Naive thymus-derived CD4-positive, alpha-beta T cell (primary cell): ENCODE measurements at regions not wholly inside any gene's neighbourhood (a gene's known extent, or its start where the extent isn't known, plus 50 kb on each side); places are given as distances from the start of the nearest gene placed in this dataset.

Experiments used
- ATAC-seq: fragments of 150-1000 bp; cut with Tn5 transposase; 2 replicates; pipeline ENCODE4 v1.10.0; 2021; ENCODE audit warnings: mild to moderate bottlenecking, moderate library complexity
- CTCF ChIA-PET: fragments of 350-600 bp; sonication (Branson Sonifier 250); formaldehyde crosslinking; loops from one replicate; lab custom pipeline; 2021; ENCODE audit warnings: antibody characterized with exemption; lab: Charles Lee
- POLR2A ChIA-PET: fragments of 350-600 bp; sonication (Branson Sonifier 250); formaldehyde crosslinking; loops from one replicate; lab custom pipeline; 2021; ENCODE audit warnings: antibody characterized with exemption, inconsistent platforms; lab: Charles Lee
- DNase-seq, 9 donors: peaks; one replicate each; pipeline versions ENCODE4 v3.0.0 to v3.0.0-alpha.2; 2020 to 2022; ENCODE audit warnings: mixed read lengths in 1 of 9
- H3K27ac ChIP-seq: one replicate; pipeline ENCODE4 v1.7.0; 2013; ENCODE audit warnings: mild to moderate bottlenecking, low read depth, low read length, moderate library complexity
- H3K27me3 ChIP-seq, 2 donors: one replicate each; pipeline ENCODE4 v1.7.0; 2013; ENCODE audit warnings: low read length in 2 of 2, mild to moderate bottlenecking in 2 of 2, moderate library complexity in 2 of 2; ENCODE audit not compliant: control insufficient read depth in 2 of 2, insufficient read depth in 2 of 2
- H3K36me3 ChIP-seq, 3 experiments: 1 replicate in 2 of 3; 2 replicates in 1 of 3; pipeline ENCODE4 v1.7.0; 2013; ENCODE audit warnings: low read length in 3 of 3, mild to moderate bottlenecking in 3 of 3, moderate library complexity in 1 of 3; ENCODE audit not compliant: insufficient read depth in 3 of 3, control insufficient read depth in 2 of 3
- H3K4me1 ChIP-seq, 2 donors: one replicate each; pipeline ENCODE4 v1.7.0; 2013; ENCODE audit warnings: low read length in 2 of 2, mild to moderate bottlenecking in 2 of 2, moderate library complexity in 1 of 2; ENCODE audit not compliant: control insufficient read depth in 2 of 2, insufficient read depth in 2 of 2
- H3K4me3 ChIP-seq: 2 replicates; pipeline ENCODE4 v1.7.0; 2013; ENCODE audit warnings: mild to moderate bottlenecking, low read length
- H3K9me3 ChIP-seq, 3 experiments: 1 replicate in 2 of 3; 2 replicates in 1 of 3; pipeline ENCODE4 v1.7.0; 2013; ENCODE audit warnings: low read length in 3 of 3; ENCODE audit not compliant: control insufficient read depth in 2 of 3
- H3K27ac Mint-ChIP-seq, 9 donors: one replicate each; pipeline ENCODE4 v1.8.0; 2020 to 2022; ENCODE audit warnings: mixed read lengths in 9 of 9, mild to moderate bottlenecking in 8 of 9, moderate library complexity in 5 of 9, inconsistent platforms in 2 of 9
- H3K27me3 Mint-ChIP-seq, 5 donors: one replicate each; pipeline ENCODE4 v1.8.0; 2021 to 2022; ENCODE audit warnings: mixed read lengths in 5 of 5, mild to moderate bottlenecking in 1 of 5
- H3K36me3 Mint-ChIP-seq, 5 donors: one replicate each; pipeline ENCODE4 v1.8.0; 2020 to 2022; ENCODE audit warnings: mixed read lengths in 5 of 5, mild to moderate bottlenecking in 3 of 5, inconsistent platforms in 1 of 5
- H3K4me1 Mint-ChIP-seq, 7 donors: one replicate each; pipeline ENCODE4 v1.8.0; 2020 to 2022; ENCODE audit warnings: mixed read lengths in 7 of 7, mild to moderate bottlenecking in 3 of 7, inconsistent platforms in 1 of 7
- H3K4me3 Mint-ChIP-seq, 10 donors: one replicate each; pipeline ENCODE4 v1.8.0; 2020 to 2022; ENCODE audit warnings: mild to moderate bottlenecking in 10 of 10, mixed read lengths in 10 of 10, moderate library complexity in 6 of 10, inconsistent platforms in 2 of 10
- H3K9me3 Mint-ChIP-seq, 11 donors: one replicate each; pipeline ENCODE4 v1.8.0; 2020 to 2022; ENCODE audit warnings: mixed read lengths in 11 of 11, mild to moderate bottlenecking in 4 of 11, inconsistent platforms in 1 of 11, moderate library complexity in 1 of 11
- intact Hi-C, 2 donors: fragments of 100-400 bp; cut with micrococcal nuclease; formaldehyde crosslinking; loops; one replicate each; pipeline ENCODE4 v1.15.1; 2023

GRCh38 chr7:26008428-26008827 is 143.6 kb upstream of the NFE2L3 start:
- H3K36me3 ChIP-seq: no peaks in the 10 kb centered on the region
- CTCF ChIA-PET: no interaction called here
- Mint-ChIP-seq H3K9me3 (no peaks in the 10 kb centered on the region), H3K4me3 (no peak overlapping the region), H3K4me1 (no peaks in the 10 kb centered on the region), H3K36me3 (no peaks in the 10 kb centered on the region), H3K27me3 (peaks cover 11 to 36% (median 22%) of the 10 kb centered on the region in 5 donors), H3K27ac (no peak overlapping the region)
- no peaks in the 10 kb centered on the region for H3K27me3 ChIP-seq
- H3K9me3 ChIP-seq: no peaks in the 10 kb centered on the region
- no peak overlapping the region for H3K27ac ChIP-seq
- no peak for DNase-seq
- H3K4me1 ChIP-seq: no peaks in the 10 kb centered on the region
- no peak for ATAC-seq
- intact Hi-C loops: no loop called here
- POLR2A ChIA-PET: no interaction called here
- H3K4me3 ChIP-seq: no peak overlapping the region

- peaks cover 0 to 3% (median 0%) of the 10 kb centered on the region in 5 donors for H3K36me3 Mint-ChIP-seq
- no peaks in the 10 kb centered on the region for H3K36me3 ChIP-seq
- H3K4me1 Mint-ChIP-seq: no peaks in the 10 kb centered on the region
- ChIA-PET POLR2A (no interaction called here), CTCF (no interaction called here)
- intact Hi-C loops: no loop called here
- H3K27ac ChIP-seq: no peak overlapping the region
- H3K4me1 ChIP-seq: no peaks in the 10 kb centered on the region
- no peak overlapping the region for H3K4me3 Mint-ChIP-seq
- H3K27ac Mint-ChIP-seq: no peak overlapping the region
- peaks cover 12 to 42% (median 27%) of the 10 kb centered on the region in 5 donors for H3K27me3 Mint-ChIP-seq
- peaks cover 0 to 4% (median 1%) of the 10 kb centered on the region in 11 donors for H3K9me3 Mint-ChIP-seq
- ATAC-seq: no peak
- no peaks in the 10 kb centered on the region for H3K27me3 ChIP-seq
- H3K9me3 ChIP-seq: no peaks in the 10 kb centered on the region
- no peak overlapping the region for H3K4me3 ChIP-seq
- no peak for DNase-seq
Observed at GRCh38 chr7:26011039-26011696, 140.8 kb upstream of the NFE2L3 start.

DNA sequence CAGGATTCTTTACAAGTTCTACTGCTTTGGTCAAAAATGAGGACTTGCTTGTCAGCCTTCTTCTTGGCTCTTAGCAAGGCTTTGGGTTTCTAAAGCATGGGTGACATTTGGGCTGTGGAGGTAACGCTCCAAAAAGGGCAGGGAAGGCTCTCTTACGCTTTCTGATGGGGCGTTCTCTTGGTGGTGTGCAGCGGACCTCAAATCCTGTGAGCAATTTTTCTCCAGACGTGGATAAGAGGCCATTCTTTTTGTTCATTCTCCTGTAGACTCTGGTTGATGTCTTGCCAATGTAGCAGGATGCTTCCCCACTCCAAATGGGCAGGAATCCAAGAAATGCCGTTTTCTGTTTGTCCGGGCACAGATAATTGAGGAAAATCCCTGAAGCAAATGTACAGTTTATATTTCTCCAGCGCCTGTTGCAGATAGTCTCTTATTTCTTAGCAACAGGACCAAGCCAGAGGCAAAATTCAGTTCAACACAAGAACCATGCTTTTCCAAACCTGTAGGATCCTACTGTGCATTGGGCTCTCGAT is 138.4 kb upstream of the NFE2L3 start:
- peaks cover 0 to 14% (median 5%) of the 10 kb centered on the region in 11 donors for H3K9me3 Mint-ChIP-seq
- ChIA-PET CTCF (no interaction called here), POLR2A (no interaction called here)

DNA sequence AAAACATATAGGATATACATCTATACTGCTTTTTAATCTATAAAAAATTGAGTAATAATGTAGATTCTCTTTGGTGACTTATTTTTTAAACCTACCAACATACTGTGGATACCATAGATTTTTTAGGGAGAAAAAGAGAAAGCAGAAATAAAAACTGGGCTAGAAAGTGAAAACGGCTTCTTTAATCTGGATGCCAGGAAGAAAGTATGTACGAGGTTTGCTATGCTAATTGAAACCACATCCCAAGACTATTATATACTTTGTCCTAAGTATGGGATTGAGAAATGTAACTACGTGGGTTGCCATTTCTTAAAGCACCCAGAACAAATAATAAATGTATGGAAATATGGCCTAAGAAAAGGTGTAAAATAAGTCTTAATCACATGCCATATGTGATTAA is 129.0 kb upstream of the NFE2L3 start:
- H3K27me3 Mint-ChIP-seq: peaks cover 1 to 19% (median 12%) of the 10 kb centered on the region in 5 donors
- Histone ChIP-seq H3K9me3 (no peaks in the 10 kb centered on the region), H3K4me1 (no peaks in the 10 kb centered on the region), H3K27ac (no peak overlapping the region), H3K36me3 (no peaks in the 10 kb centered on the region), H3K4me3 (no peak overlapping the region), H3K27me3 (no peaks in the 10 kb centered on the region)
- DNase-seq (no peak), ATAC-seq (no peak)
- intact Hi-C loops: no loop called here
- CTCF ChIA-PET: no interaction called here
- H3K4me3 Mint-ChIP-seq: no peak overlapping the region
- H3K4me1 Mint-ChIP-seq: no peaks in the 10 kb centered on the region
- peaks cover 0 to 3% (median 0%) of the 10 kb centered on the region in 11 donors for H3K9me3 Mint-ChIP-seq
- POLR2A ChIA-PET: no interaction called here
- no peaks in the 10 kb centered on the region for H3K36me3 Mint-ChIP-seq
- H3K27ac Mint-ChIP-seq: no peak overlapping the region

More for the DNA sequence above, 138.4 kb upstream of the NFE2L3 start:
- no peak overlapping the region for H3K27ac ChIP-seq
- H3K27me3 ChIP-seq: no peaks in the 10 kb centered on the region
- Mint-ChIP-seq H3K27me3 (peaks cover 24 to 47% (median 39%) of the 10 kb centered on the region in 5 donors), H3K4me3 (no peak overlapping the region), H3K4me1 (no peaks in the 10 kb centered on the region), H3K36me3 (peaks cover 0 to 4% (median 0%) of the 10 kb centered on the region in 5 donors), H3K27ac (no peak overlapping the region)
- no peaks in the 10 kb centered on the region for H3K36me3 ChIP-seq
- intact Hi-C loops: no loop called here
- no peak for ATAC-seq
- H3K4me3 ChIP-seq: no peak overlapping the region
- H3K9me3 ChIP-seq: no peaks in the 10 kb centered on the region
- DNase-seq: no peak
- no peaks in the 10 kb centered on the region for H3K4me1 ChIP-seq

- no peaks in the 10 kb centered on the region for H3K4me1 ChIP-seq
- intact Hi-C loops: no loop called here
- no peaks in the 10 kb centered on the region for H3K36me3 ChIP-seq
- H3K9me3 Mint-ChIP-seq: peaks cover 0 to 1% (median 0%) of the 10 kb centered on the region in 11 donors
- H3K27me3 ChIP-seq: no peaks in the 10 kb centered on the region
- peaks cover 0 to 3% (median 0%) of the 10 kb centered on the region in 7 donors for H3K4me1 Mint-ChIP-seq
- DNase-seq: no peak
- H3K36me3 Mint-ChIP-seq: no peaks in the 10 kb centered on the region
- H3K27ac Mint-ChIP-seq: no peak overlapping the region
- no peak overlapping the region for H3K27ac ChIP-seq
- H3K4me3 ChIP-seq: no peak overlapping the region
- ATAC-seq: no peak
- no peak overlapping the region for H3K4me3 Mint-ChIP-seq
- ChIA-PET CTCF (interaction anchor here (0.6 kb wide), 1 partner anchor 303 kb away, joined by 3 read pairs; no protein-coding TSS in a partner anchor), POLR2A (no interaction called here)
- peaks cover 4 to 25% (median 11%) of the 10 kb centered on the region in 5 donors for H3K27me3 Mint-ChIP-seq
- no peaks in the 10 kb centered on the region for H3K9me3 ChIP-seq
Observed at GRCh38 chr7:26029911-26030310, 122.1 kb upstream of the NFE2L3 start.

DNA sequence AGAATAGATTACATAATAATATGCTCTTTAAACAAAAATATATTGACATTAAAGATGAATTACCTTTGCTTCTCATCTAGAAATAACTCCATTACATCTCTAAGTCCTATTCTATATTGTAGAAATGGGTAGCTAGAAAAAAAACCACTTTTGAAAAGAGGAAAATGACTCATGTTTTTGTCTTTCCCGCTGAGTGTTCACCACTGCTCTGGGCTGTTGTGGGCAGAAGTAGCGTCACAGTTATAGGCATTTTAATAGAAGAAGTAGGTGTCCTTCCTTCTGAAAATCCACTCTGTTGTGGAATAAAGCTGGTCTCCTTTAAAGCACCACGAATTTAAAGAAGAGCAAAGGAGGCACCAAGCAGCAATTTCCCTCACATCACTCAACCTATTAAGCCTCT is 117.6 kb upstream of the NFE2L3 start:
- no peaks in the 10 kb centered on the region for H3K4me1 ChIP-seq
- no peak overlapping the region for H3K27ac ChIP-seq
- no peak overlapping the region for H3K27ac Mint-ChIP-seq
- no peak overlapping the region for H3K4me3 ChIP-seq
- H3K36me3 ChIP-seq: no peaks in the 10 kb centered on the region
- no peaks in the 10 kb centered on the region for H3K27me3 ChIP-seq
- peaks cover 0 to 4% (median 0%) of the 10 kb centered on the region in 5 donors for H3K36me3 Mint-ChIP-seq
- peaks cover 0 to 10% (median 9%) of the 10 kb centered on the region in 7 donors for H3K4me1 Mint-ChIP-seq
- CTCF ChIA-PET: no interaction called here
- POLR2A ChIA-PET: no interaction called here
- peaks cover 22 to 34% (median 29%) of the 10 kb centered on the region in 5 donors for H3K27me3 Mint-ChIP-seq
- H3K4me3 Mint-ChIP-seq: no peak overlapping the region
- ATAC-seq: no peak
- intact Hi-C loops: no loop called here
- peaks cover 0 to 3% (median 0%) of the 10 kb centered on the region in 11 donors for H3K9me3 Mint-ChIP-seq
- no peaks in the 10 kb centered on the region for H3K9me3 ChIP-seq
- no peak for DNase-seq

GRCh38 chr7:26035552-26035951 is 116.4 kb upstream of the NFE2L3 start:
- Histone ChIP-seq H3K9me3 (no peaks in the 10 kb centered on the region), H3K27ac (no peak overlapping the region), H3K36me3 (no peaks in the 10 kb centered on the region), H3K4me3 (no peak overlapping the region), H3K27me3 (no peaks in the 10 kb centered on the region), H3K4me1 (no peaks in the 10 kb centered on the region)
- Mint-ChIP-seq H3K4me1 (peaks cover 0 to 10% (median 9%) of the 10 kb centered on the region in 7 donors), H3K27ac (no peak overlapping the region), H3K27me3 (peaks cover 30 to 44% (median 36%) of the 10 kb centered on the region in 5 donors), H3K36me3 (peaks cover 0 to 4% (median 0%) of the 10 kb centered on the region in 5 donors), H3K9me3 (peaks cover 0 to 3% (median 0%) of the 10 kb centered on the region in 11 donors), H3K4me3 (no peak overlapping the region)
- intact Hi-C loops: no loop called here
- ATAC-seq: no peak
- no peak for DNase-seq
- POLR2A ChIA-PET: no interaction called here
- CTCF ChIA-PET: no interaction called here
